Adrenal gland (tissue), 5 donors: ENCODE measurements at regions not wholly inside any gene's neighbourhood (a gene's known extent, or its start where the extent isn't known, plus 50 kb on each side); places are given as distances from the start of the nearest gene placed in this dataset.
"Not testable (repeated sequence)": the region's sequence is repeated elsewhere in the genome, so short reads cannot be mapped to it uniquely, and the experiment has no call there.

Experiments
- POLR2A ChIP-seq, 2 donors: fragments of 450-650 bp; IDR thresholded peaks; one replicate each; pipeline ENCODE4 v1.6.1; 2017; ENCODE audit warnings: antibody characterized with exemption in 2 of 2, mild to moderate bottlenecking in 2 of 2, moderate library complexity in 1 of 2
- TF ChIP-seq, protein P1 (sequence below), 6 experiments: fragments of 450-650 bp in 4 of 6; fragments of 200-600 bp in 2 of 6; sonication (generic) in 1 of 6; IDR thresholded peaks; 1 replicate in 5 of 6; 2 replicates in 1 of 6; pipeline versions ENCODE4 v1.5.1 to v1.8.0; 2016 to 2021; ENCODE audit warnings: antibody characterized with exemption in 6 of 6, mild to moderate bottlenecking in 2 of 6, moderate library complexity in 1 of 6
- donor health status: DM: no; HTN: no; CAD: no.

DNA sequence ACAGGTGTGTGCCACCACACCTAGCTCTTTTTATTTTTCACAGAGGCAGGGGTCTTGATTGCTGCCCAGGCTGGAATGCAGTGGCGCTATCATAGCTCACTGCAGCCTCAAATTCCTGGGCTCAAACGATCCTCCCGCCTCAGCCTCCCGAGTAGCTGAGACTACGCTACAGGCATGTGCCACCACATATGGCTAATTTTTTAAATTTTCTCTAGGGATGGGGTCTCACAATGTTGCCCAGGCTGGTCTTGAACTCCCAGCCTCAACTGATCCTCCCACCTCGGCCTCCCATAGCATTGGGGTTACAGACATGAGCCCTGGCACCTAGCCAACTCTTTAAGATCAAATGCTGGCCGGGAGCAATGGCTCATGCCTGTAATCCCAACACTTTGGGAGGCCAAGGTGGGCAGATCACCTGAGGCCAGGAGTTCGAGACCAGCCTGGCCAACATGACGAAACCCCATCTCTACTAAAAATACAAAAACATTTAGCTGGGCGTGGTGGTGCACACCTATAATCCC, 50.6 kb upstream of the MYL10 start:
- TF ChIP-seq, protein P1, sequence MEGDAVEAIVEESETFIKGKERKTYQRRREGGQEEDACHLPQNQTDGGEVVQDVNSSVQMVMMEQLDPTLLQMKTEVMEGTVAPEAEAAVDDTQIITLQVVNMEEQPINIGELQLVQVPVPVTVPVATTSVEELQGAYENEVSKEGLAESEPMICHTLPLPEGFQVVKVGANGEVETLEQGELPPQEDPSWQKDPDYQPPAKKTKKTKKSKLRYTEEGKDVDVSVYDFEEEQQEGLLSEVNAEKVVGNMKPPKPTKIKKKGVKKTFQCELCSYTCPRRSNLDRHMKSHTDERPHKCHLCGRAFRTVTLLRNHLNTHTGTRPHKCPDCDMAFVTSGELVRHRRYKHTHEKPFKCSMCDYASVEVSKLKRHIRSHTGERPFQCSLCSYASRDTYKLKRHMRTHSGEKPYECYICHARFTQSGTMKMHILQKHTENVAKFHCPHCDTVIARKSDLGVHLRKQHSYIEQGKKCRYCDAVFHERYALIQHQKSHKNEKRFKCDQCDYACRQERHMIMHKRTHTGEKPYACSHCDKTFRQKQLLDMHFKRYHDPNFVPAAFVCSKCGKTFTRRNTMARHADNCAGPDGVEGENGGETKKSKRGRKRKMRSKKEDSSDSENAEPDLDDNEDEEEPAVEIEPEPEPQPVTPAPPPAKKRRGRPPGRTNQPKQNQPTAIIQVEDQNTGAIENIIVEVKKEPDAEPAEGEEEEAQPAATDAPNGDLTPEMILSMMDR (IDR thresholded peaks at IDR 0.05) = not testable (repeated sequence)
- TF ChIP-seq POLR2A (IDR thresholded peaks at IDR 0.05) = not testable (repeated sequence)
